Tibial nerve (tissue), 4 donors: ENCODE measurements at regions not wholly inside any gene's neighbourhood (a gene's known extent, or its start where the extent isn't known, plus 50 kb on each side); places are given as distances from the start of the nearest gene placed in this dataset.

Source experiments
- DNase-seq, 2 donors: peaks; one replicate each; pipeline ENCODE4 v3.0.0-alpha.2; 2019; ENCODE audit warnings: low spot score in 2 of 2
- H3K27ac ChIP-seq, 4 donors: fragments of 200-600 bp; sonication (generic) in 3 of 4; one replicate each; pipeline ENCODE4 v1.5.1; 2017 to 2019; ENCODE audit warnings: mild to moderate bottlenecking in 1 of 4
- H3K27me3 ChIP-seq, 2 donors: fragments of 200-600 bp; sonication (generic) in 1 of 2; one replicate each; pipeline versions ENCODE4 v1.5.1 to v1.6.0; 2017 to 2019
- H3K36me3 ChIP-seq, 3 donors: fragments of 200-600 bp; sonication (generic); one replicate each; pipeline ENCODE4 v1.5.1; 2018 to 2019
- H3K4me1 ChIP-seq, 4 donors: fragments of 200-600 bp; sonication (generic) in 3 of 4; one replicate each; pipeline ENCODE4 v1.5.1; 2017 to 2019
- H3K4me3 ChIP-seq, 4 donors: fragments of 200-600 bp; sonication (generic) in 3 of 4; one replicate each; pipeline ENCODE4 v1.5.1; 2017 to 2019; ENCODE audit warnings: mild to moderate bottlenecking in 1 of 4, moderate library complexity in 1 of 4
- H3K9me3 ChIP-seq, 4 donors: fragments of 200-600 bp; sonication (generic) in 3 of 4; one replicate each; pipeline ENCODE4 v1.5.1; 2017 to 2019
- CTCF ChIP-seq, 5 experiments: fragments of 200-600 bp in 3 of 5; fragments of 450-650 bp in 2 of 5; sonication (generic) in 3 of 5; IDR thresholded peaks; one replicate each; pipeline ENCODE4 v1.5.1; 2016 to 2019; ENCODE audit warnings: antibody characterized with exemption in 5 of 5, mild to moderate bottlenecking in 3 of 5, moderate library complexity in 2 of 5
- EP300 ChIP-seq, 2 donors: sonication (generic); formaldehyde crosslinking; IDR thresholded peaks; one replicate each; pipeline ENCODE4 v1.6.1; 2017; ENCODE audit warnings: antibody characterized with exemption in 2 of 2, mild to moderate bottlenecking in 1 of 2
- POLR2A ChIP-seq, 2 donors: fragments of 450-650 bp; IDR thresholded peaks; one replicate each; pipeline ENCODE4 v1.6.1; 2017; ENCODE audit warnings: antibody characterized with exemption in 2 of 2, mild to moderate bottlenecking in 2 of 2, moderate library complexity in 2 of 2
- WGBS, 2 donors: methylation state at CpG; one replicate each; pipeline ENCODE4 v1.1.5; 2018; 5-methylcytosine and 5-hydroxymethylcytosine counted together

- Histone ChIP-seq H3K36me3 (no peaks in the 10 kb centered on the region), H3K4me1 (no peaks in the 10 kb centered on the region), H3K4me3 (peak overlapping the region; percentile 11 to 44 (median 28)), H3K9me3 (peaks cover 0 to 12% (median 0%) of the 10 kb centered on the region in 4 donors), H3K27me3 (no peaks in the 10 kb centered on the region), H3K27ac (no peak overlapping the region)
- TF ChIP-seq CTCF (IDR thresholded peaks at IDR 0.05) (no peak), POLR2A (IDR thresholded peaks at IDR 0.05) (no peak), EP300 (IDR thresholded peaks at IDR 0.05) (no peak)
- DNase-seq, result no peak
- WGBS, 2 donors, result 69 to 74% methylated on average over 6 of the region's 6 CpGs
Measured at GRCh38 chr3:536417-536813, 339.9 kb downstream of the CHL1 start.

GRCh38 chr3:541062-541801, 344.7 kb downstream of the CHL1 start:
- 64 to 65% methylated on average over 12 of the region's 12 CpGs for WGBS, 2 donors
- no peak for DNase-seq
- H3K27me3 ChIP-seq, result no peaks in the 10 kb centered on the region
- no peak overlapping the region for H3K4me3 ChIP-seq
- H3K4me1 ChIP-seq, result no peaks in the 10 kb centered on the region
- H3K9me3 ChIP-seq, result peaks cover 0 to under 1% (median 0%) of the 10 kb centered on the region in 4 donors
- H3K27ac ChIP-seq, result no peak overlapping the region
- no peaks in the 10 kb centered on the region for H3K36me3 ChIP-seq
- TF ChIP-seq EP300 (IDR thresholded peaks at IDR 0.05) (no peak), POLR2A (IDR thresholded peaks at IDR 0.05) (no peak), CTCF (IDR thresholded peaks at IDR 0.05) (no peak)

- H3K9me3 ChIP-seq, result no peaks in the 10 kb centered on the region
- H3K27me3 ChIP-seq, result no peaks in the 10 kb centered on the region
- H3K4me3 ChIP-seq, result no peak overlapping the region
- no peak overlapping the region for H3K27ac ChIP-seq
- WGBS, 2 donors, result 35 to 41% methylated on average over 3 of the region's 3 CpGs
- no peak for TF ChIP-seq CTCF (IDR thresholded peaks at IDR 0.05)
- no peak for TF ChIP-seq POLR2A (IDR thresholded peaks at IDR 0.05)
- no peak for TF ChIP-seq EP300 (IDR thresholded peaks at IDR 0.05)
- H3K36me3 ChIP-seq, result no peaks in the 10 kb centered on the region
- H3K4me1 ChIP-seq, result no peaks in the 10 kb centered on the region
- DNase-seq, result no peak
Measured at GRCh38 chr3:542021-542420, 345.5 kb downstream of the CHL1 start.

- Histone ChIP-seq H3K9me3 (no peaks in the 10 kb centered on the region), H3K27me3 (no peaks in the 10 kb centered on the region), H3K4me1 (no peaks in the 10 kb centered on the region), H3K27ac (no peak overlapping the region), H3K4me3 (no peak overlapping the region), H3K36me3 (no peaks in the 10 kb centered on the region)
- DNase-seq, result no peak
- 70 to 73% methylated on average over 2 of the region's 2 CpGs for WGBS, 2 donors
- TF ChIP-seq CTCF (IDR thresholded peaks at IDR 0.05) (no peak), EP300 (IDR thresholded peaks at IDR 0.05) (no peak), POLR2A (IDR thresholded peaks at IDR 0.05) (no peak)
Measured at GRCh38 chr3:549636-550035, 353.1 kb downstream of the CHL1 start.

GRCh38 chr3:550471-550870, 353.9 kb downstream of the CHL1 start:
- H3K27me3 ChIP-seq, result no peaks in the 10 kb centered on the region
- H3K36me3 ChIP-seq, result no peaks in the 10 kb centered on the region
- H3K4me3 ChIP-seq, result no peak overlapping the region
- 91 to 96% methylated on average over 1 of the region's 1 CpG for WGBS, 2 donors
- no peaks in the 10 kb centered on the region for H3K9me3 ChIP-seq
- TF ChIP-seq POLR2A (IDR thresholded peaks at IDR 0.05) (no peak), EP300 (IDR thresholded peaks at IDR 0.05) (no peak), CTCF (IDR thresholded peaks at IDR 0.05) (no peak)
- DNase-seq, result no peak
- no peaks in the 10 kb centered on the region for H3K4me1 ChIP-seq
- H3K27ac ChIP-seq, result no peak overlapping the region
